22Rv1 (cell line): ENCODE measurements at regions not wholly inside any gene's neighbourhood (a gene's known extent, or its start where the extent isn't known, plus 50 kb on each side); places are given as distances from the start of the nearest gene placed in this dataset.

Source experiments
- ZFX ChIP-seq: fragments of 450-650 bp; IDR thresholded peaks from 2 replicates; pipeline ENCODE4 v1.6.1; 2017; ENCODE audit warnings: antibody characterized with exemption, borderline replicate concordance
- TF ChIP-seq, protein P1 (sequence below): fragments of 450-650 bp; IDR thresholded peaks from 2 replicates; pipeline ENCODE4 v1.5.1; 2017; ENCODE audit warnings: mild to moderate bottlenecking

DNA sequence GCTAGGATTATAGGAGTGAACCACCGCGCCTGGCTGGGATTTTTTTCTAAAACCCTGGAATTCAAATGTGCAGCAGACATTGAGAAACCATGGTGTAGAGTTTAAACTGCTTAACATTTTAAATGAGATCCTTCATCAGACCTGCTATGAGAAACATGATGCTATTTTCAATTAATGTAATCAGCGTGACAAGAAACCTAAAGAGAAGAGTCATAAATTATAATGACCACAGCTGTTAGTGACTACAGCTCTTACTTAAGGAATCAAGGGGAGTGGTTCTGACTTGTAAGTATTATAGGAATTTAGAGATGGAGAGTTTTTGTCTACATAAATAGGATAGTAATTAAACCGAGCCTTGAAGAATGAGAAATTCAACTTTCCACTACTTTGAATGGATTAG, 170.6 kb downstream of the BARX2 start:
- TF ChIP-seq, protein P1, sequence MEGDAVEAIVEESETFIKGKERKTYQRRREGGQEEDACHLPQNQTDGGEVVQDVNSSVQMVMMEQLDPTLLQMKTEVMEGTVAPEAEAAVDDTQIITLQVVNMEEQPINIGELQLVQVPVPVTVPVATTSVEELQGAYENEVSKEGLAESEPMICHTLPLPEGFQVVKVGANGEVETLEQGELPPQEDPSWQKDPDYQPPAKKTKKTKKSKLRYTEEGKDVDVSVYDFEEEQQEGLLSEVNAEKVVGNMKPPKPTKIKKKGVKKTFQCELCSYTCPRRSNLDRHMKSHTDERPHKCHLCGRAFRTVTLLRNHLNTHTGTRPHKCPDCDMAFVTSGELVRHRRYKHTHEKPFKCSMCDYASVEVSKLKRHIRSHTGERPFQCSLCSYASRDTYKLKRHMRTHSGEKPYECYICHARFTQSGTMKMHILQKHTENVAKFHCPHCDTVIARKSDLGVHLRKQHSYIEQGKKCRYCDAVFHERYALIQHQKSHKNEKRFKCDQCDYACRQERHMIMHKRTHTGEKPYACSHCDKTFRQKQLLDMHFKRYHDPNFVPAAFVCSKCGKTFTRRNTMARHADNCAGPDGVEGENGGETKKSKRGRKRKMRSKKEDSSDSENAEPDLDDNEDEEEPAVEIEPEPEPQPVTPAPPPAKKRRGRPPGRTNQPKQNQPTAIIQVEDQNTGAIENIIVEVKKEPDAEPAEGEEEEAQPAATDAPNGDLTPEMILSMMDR: no peak
- no peak for TF ChIP-seq ZFX
